WTC11 (cell line): ENCODE measurements at regions not wholly inside any gene's neighbourhood (a gene's known extent, or its start where the extent isn't known, plus 50 kb on each side); places are given as distances from the start of the nearest gene placed in this dataset.

Experiments
- CTCF ChIP-seq: fragments of 200-600 bp; IDR thresholded peaks from 2 replicates; pipeline ENCODE4 v1.8.0; 2022; ENCODE audit warnings: antibody characterized with exemption
- FOXP1 ChIP-seq: sonication (generic); formaldehyde crosslinking; IDR thresholded peaks from 2 replicates; pipeline ENCODE4 v1.8.0; 2022; ENCODE audit warnings: missing genetic modification reagents, mild to moderate bottlenecking, moderate library complexity, borderline replicate concordance
- IRF1 ChIP-seq: sonication (generic); formaldehyde crosslinking; IDR thresholded peaks from 2 replicates; pipeline ENCODE4 v1.8.0; 2023; ENCODE audit warnings: missing genetic modification reagents
- KAT7 ChIP-seq: sonication (generic); formaldehyde crosslinking; IDR thresholded peaks from 2 replicates; pipeline ENCODE4 v1.8.1; 2023; ENCODE audit warnings: missing genetic modification reagents, mild to moderate bottlenecking, borderline replicate concordance
- NR3C1 ChIP-seq: sonication (generic); formaldehyde crosslinking; conservative IDR thresholded peaks from 2 replicates; pipeline ENCODE4 v1.8.1; 2023; ENCODE audit warnings: low read depth, mild to moderate bottlenecking, missing genetic modification reagents

GRCh38 chr2:122423934-122424333, 668.5 kb downstream of the TSN start:
- TF ChIP-seq KAT7 (CRISPR knock-in tag) (no peak), IRF1 (CRISPR knock-in tag) (no peak), FOXP1 (no peak), CTCF (no peak), NR3C1 (CRISPR knock-in tag) (no peak)
